Effector memory CD4-positive, alpha-beta T cell (primary cell): ENCODE measurements at regions not wholly inside any gene's neighbourhood (a gene's known extent, or its start where the extent isn't known, plus 50 kb on each side); places are given as distances from the start of the nearest gene placed in this dataset.

Source experiments
- DNase-seq, 3 donors: peaks; one replicate each; pipeline ENCODE4 v3.0.0-alpha.2; 2020
- H3K27ac ChIP-seq: 2 replicates; pipeline ENCODE4 v1.7.0; 2013; ENCODE audit warnings: mild to moderate bottlenecking, low read length, moderate library complexity; ENCODE audit not compliant: insufficient read depth, poor library complexity, severe bottlenecking
- H3K27me3 ChIP-seq: replicated peaks from 2 replicates; pipeline ENCODE4 v1.7.0; 2013; ENCODE audit warnings: mild to moderate bottlenecking, low read length; ENCODE audit not compliant: insufficient read depth, control insufficient read depth, poor library complexity, severe bottlenecking
- H3K36me3 ChIP-seq: 2 replicates; pipeline ENCODE4 v1.7.0; 2013; ENCODE audit warnings: mild to moderate bottlenecking, low read length, moderate library complexity; ENCODE audit not compliant: control insufficient read depth, insufficient read depth
- H3K4me1 ChIP-seq: 2 replicates; pipeline ENCODE4 v1.7.0; 2013; ENCODE audit warnings: low read length, mild to moderate bottlenecking; ENCODE audit not compliant: control insufficient read depth, insufficient read depth, poor library complexity, severe bottlenecking
- H3K4me3 ChIP-seq: 2 replicates; pipeline ENCODE4 v1.7.0; 2013; ENCODE audit warnings: low read length, low read depth, mild to moderate bottlenecking; ENCODE audit not compliant: insufficient read depth, poor library complexity, severe bottlenecking
- H3K9me3 ChIP-seq: 2 replicates; pipeline ENCODE4 v1.7.0; 2013; ENCODE audit warnings: mild to moderate bottlenecking, low read length, moderate library complexity; ENCODE audit not compliant: control insufficient read depth

- H3K9me3 ChIP-seq, result no peaks in the 10 kb centered on the region
- H3K4me1 ChIP-seq, result no peaks in the 10 kb centered on the region
- DNase-seq, result no peak
- no peak overlapping the region for H3K4me3 ChIP-seq
- H3K27ac ChIP-seq, result no peak overlapping the region
- H3K27me3 ChIP-seq, result no peaks in the 10 kb centered on the region
- no peaks in the 10 kb centered on the region for H3K36me3 ChIP-seq
Measured at GRCh38 chr3:29185706-29186105, 95.2 kb upstream of the RBMS3 start.

- no peak for DNase-seq
- Histone ChIP-seq H3K4me1 (no peaks in the 10 kb centered on the region), H3K27me3 (no peaks in the 10 kb centered on the region), H3K36me3 (no peaks in the 10 kb centered on the region), H3K9me3 (no peaks in the 10 kb centered on the region), H3K27ac (no peak overlapping the region), H3K4me3 (no peak overlapping the region)
Measured at GRCh38 chr3:29186131-29186599, 94.7 kb upstream of the RBMS3 start.

- DNase-seq, result no peak
- no peaks in the 10 kb centered on the region for H3K27me3 ChIP-seq
- no peaks in the 10 kb centered on the region for H3K9me3 ChIP-seq
- H3K27ac ChIP-seq, result no peak overlapping the region
- no peaks in the 10 kb centered on the region for H3K4me1 ChIP-seq
- H3K4me3 ChIP-seq, result no peak overlapping the region
- H3K36me3 ChIP-seq, result no peaks in the 10 kb centered on the region
Measured at GRCh38 chr3:29186982-29187725, 93.7 kb upstream of the RBMS3 start.

DNA sequence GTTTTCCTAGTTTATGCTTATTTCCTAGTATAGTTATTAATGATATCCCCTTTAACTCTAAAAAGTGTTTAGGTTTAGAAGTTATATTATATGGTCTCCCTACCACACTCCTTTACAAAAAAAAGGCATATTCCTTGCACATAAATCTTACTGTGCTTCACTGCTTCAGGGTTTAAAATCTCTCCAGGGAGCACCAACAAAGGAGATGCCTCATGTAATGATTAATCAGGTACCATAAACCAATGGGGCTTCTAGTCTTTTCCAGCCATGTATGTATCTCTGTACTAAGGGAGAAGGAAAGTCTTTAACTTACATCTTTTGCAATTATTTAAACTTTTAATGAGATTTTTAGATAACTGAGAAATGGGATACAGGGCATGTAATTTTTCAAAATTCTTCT lies 91.5 kb upstream of the RBMS3 start:
- no peaks in the 10 kb centered on the region for H3K27me3 ChIP-seq

GRCh38 chr3:29194139-29194538 lies 86.7 kb upstream of the RBMS3 start:
- DNase-seq, result no peak
- no peaks in the 10 kb centered on the region for H3K9me3 ChIP-seq
- H3K4me3 ChIP-seq, result no peak overlapping the region
- no peaks in the 10 kb centered on the region for H3K27me3 ChIP-seq
- H3K4me1 ChIP-seq, result no peaks in the 10 kb centered on the region
- H3K36me3 ChIP-seq, result no peaks in the 10 kb centered on the region
- no peak overlapping the region for H3K27ac ChIP-seq

More for the DNA sequence above, 91.5 kb upstream of the RBMS3 start:
- DNase-seq, result no peak
- Histone ChIP-seq H3K27ac (no peak overlapping the region), H3K4me1 (no peaks in the 10 kb centered on the region), H3K9me3 (no peaks in the 10 kb centered on the region), H3K4me3 (no peak overlapping the region), H3K36me3 (no peaks in the 10 kb centered on the region)

GRCh38 chr3:29195056-29195455 lies 85.8 kb upstream of the RBMS3 start:
- Histone ChIP-seq H3K4me3 (no peak overlapping the region), H3K27ac (no peak overlapping the region), H3K27me3 (no peaks in the 10 kb centered on the region), H3K9me3 (no peaks in the 10 kb centered on the region), H3K36me3 (no peaks in the 10 kb centered on the region), H3K4me1 (no peaks in the 10 kb centered on the region)
- no peak for DNase-seq

- Histone ChIP-seq H3K4me3 (no peak overlapping the region), H3K27ac (no peak overlapping the region), H3K4me1 (no peaks in the 10 kb centered on the region), H3K9me3 (no peaks in the 10 kb centered on the region), H3K36me3 (no peaks in the 10 kb centered on the region), H3K27me3 (no peaks in the 10 kb centered on the region)
- no peak for DNase-seq
Measured at GRCh38 chr3:29201604-29202003, 79.3 kb upstream of the RBMS3 start.

DNA sequence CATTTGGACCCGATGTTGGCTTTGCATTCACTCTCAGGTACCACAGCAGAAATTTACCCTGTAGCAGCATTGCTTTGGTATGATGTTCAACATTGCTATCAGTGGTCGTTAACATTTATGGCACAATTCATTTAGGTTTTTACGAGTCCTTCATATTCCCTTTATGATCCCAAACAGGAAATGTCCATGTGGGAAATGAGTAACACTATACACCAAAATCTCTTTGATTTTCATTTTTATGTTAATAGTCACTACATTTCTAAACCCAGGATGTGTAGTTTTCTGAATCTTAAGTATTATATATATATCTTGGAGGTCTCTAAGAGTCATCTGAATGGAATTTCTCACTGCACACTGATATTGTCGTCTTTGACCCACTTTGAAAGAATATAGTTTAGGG lies 78.5 kb upstream of the RBMS3 start:
- Histone ChIP-seq H3K9me3 (no peaks in the 10 kb centered on the region), H3K27ac (no peak overlapping the region), H3K4me3 (no peak overlapping the region), H3K36me3 (no peaks in the 10 kb centered on the region), H3K27me3 (no peaks in the 10 kb centered on the region), H3K4me1 (no peaks in the 10 kb centered on the region)
- DNase-seq, result no peak

- Histone ChIP-seq H3K27ac (no peak overlapping the region), H3K9me3 (no peaks in the 10 kb centered on the region), H3K4me3 (no peak overlapping the region), H3K27me3 (no peaks in the 10 kb centered on the region), H3K36me3 (no peaks in the 10 kb centered on the region), H3K4me1 (no peaks in the 10 kb centered on the region)
- no peak for DNase-seq
Measured at GRCh38 chr3:29203851-29204250, 77.0 kb upstream of the RBMS3 start.

DNA sequence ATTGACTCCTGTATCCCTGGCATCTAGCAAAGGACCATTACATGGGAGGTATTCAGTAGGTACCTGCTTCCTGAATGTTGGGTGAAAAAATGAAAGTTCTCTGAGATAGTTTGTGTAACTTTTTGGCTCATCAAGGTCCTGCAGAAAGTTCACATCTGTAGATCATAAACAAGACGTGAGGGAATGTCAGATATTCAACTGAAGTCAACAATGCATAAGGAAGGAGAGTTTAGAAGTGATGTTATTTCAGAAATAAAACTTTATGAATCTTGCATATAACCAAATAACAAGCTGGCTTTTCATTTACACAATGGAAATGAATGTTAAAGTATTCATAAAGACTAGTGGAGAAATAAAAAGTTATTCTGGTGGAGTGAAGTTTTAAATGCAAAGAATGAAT lies 73.4 kb upstream of the RBMS3 start:
- no peaks in the 10 kb centered on the region for H3K9me3 ChIP-seq
- no peak overlapping the region for H3K4me3 ChIP-seq
- no peaks in the 10 kb centered on the region for H3K4me1 ChIP-seq
- DNase-seq, result no peak
- no peaks in the 10 kb centered on the region for H3K27me3 ChIP-seq
- no peaks in the 10 kb centered on the region for H3K36me3 ChIP-seq
- H3K27ac ChIP-seq, result no peak overlapping the region
